Breast epithelium (tissue), 3 donors: ENCODE measurements at regions not wholly inside any gene's neighbourhood (a gene's known extent, or its start where the extent isn't known, plus 50 kb on each side); places are given as distances from the start of the nearest gene placed in this dataset.
"Not testable (repeated sequence)": the region's sequence is repeated elsewhere in the genome, so short reads cannot be mapped to it uniquely, and the experiment has no call there.

Experiments
- CTCF ChIP-seq, 3 donors: fragments of 450-650 bp; IDR thresholded peaks; one replicate each; pipeline ENCODE4 v1.5.1; 2016 to 2017; ENCODE audit warnings: antibody characterized with exemption in 3 of 3, mild to moderate bottlenecking in 3 of 3, moderate library complexity in 3 of 3
- POLR2A ChIP-seq: fragments of 450-650 bp; IDR thresholded peaks from one replicate; pipeline ENCODE4 v1.6.1; 2016; ENCODE audit warnings: antibody characterized with exemption, mild to moderate bottlenecking, moderate library complexity
- POLR2AphosphoS5 ChIP-seq, 3 donors: sonication (generic); formaldehyde crosslinking; IDR thresholded peaks; one replicate each; pipeline ENCODE4 v1.6.1; 2017; ENCODE audit warnings: antibody characterized with exemption in 3 of 3

- TF ChIP-seq CTCF (IDR thresholded peaks at IDR 0.05); POLR2A; POLR2AphosphoS5 (IDR thresholded peaks at IDR 0.05): not testable (repeated sequence)
These were observed 88.3 kb upstream of the LHX1 start for GRCh38 chr17:36849020-36849419.
